ENCODE measurements at regions not wholly inside any gene's neighbourhood (a gene's known extent, or its start where the extent isn't known, plus 50 kb on each side); places are given as distances from the start of the nearest gene placed in this dataset.

DNA sequence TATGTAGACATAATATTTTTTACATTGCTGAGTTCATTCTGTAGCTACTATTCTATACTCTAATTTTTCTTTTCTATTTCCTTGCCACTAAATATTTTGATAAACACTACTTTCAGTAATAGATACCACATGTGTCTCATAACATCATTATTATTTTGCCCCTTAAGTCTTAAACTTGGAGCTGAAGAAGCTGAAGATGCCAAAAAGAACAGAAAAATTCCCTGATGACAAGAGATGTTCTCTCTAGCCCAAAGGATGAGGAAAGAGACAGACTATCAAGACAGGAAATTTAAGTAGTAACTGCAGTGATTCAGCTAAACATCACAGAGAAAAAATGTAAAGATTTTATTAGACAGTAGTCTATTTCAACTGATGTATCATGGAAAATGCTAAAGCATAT, 322.0 kb upstream of the KLHL1 start:
- Histone ChIP-seq H2AFZ (ENCODE audit: low read depth, low read length) (no peak overlapping the region), H3K9me3 (ENCODE audit: control insufficient read depth, low read length) (no peaks in the 10 kb centered on the region), H2AK5ac (ENCODE audit: low read length, severe bottlenecking) (no peak overlapping the region), H2BK120ac (ENCODE audit: low read depth, low read length) (no peak overlapping the region), H4K91ac (ENCODE audit: low read length) (no peak overlapping the region), H2BK5ac (ENCODE audit: low read depth, low read length, poor library complexity, severe bottlenecking) (no peak overlapping the region), H3K18ac (ENCODE audit: low read depth in 1 of 2, low read length in 2 of 2) (no peak overlapping the region), H2BK15ac (ENCODE audit: low read depth, poor library complexity, severe bottlenecking) (no peak overlapping the region), H3K36me3 (ENCODE audit: control insufficient read depth in 1 of 2, insufficient read depth in 2 of 2, low read depth in 1 of 2, low read length in 2 of 2) (no peaks in the 10 kb centered on the region), H3K79me1 (replicated peaks; ENCODE audit: low read length, poor library complexity, severe bottlenecking) (no peaks in the 10 kb centered on the region), H3K4ac (ENCODE audit: low read depth in 1 of 2, low read length in 2 of 2) (no peak overlapping the region), H3K27me3 (ENCODE audit: control insufficient read depth in 1 of 2, insufficient read depth in 1 of 2, low read length in 2 of 2) (no peaks in the 10 kb centered on the region), H3K9ac (ENCODE audit: low read length) (no peak overlapping the region), H3K23ac (ENCODE audit: low read length in 2 of 2) (no peak overlapping the region), H2BK12ac (ENCODE audit: low read length in 2 of 2) (no peak overlapping the region), H3K14ac (ENCODE audit: low read length in 2 of 2) (no peak overlapping the region), H3K4me3 (ENCODE audit: insufficient read depth in 1 of 2, low read depth in 1 of 2, low read length in 2 of 2) (no peak overlapping the region), H3K4me1 (ENCODE audit: control insufficient read depth, insufficient read depth, low read depth, low read length) (no peaks in the 10 kb centered on the region), H4K8ac (ENCODE audit: low read length) (no peak overlapping the region), H3K4me2 (ENCODE audit: low read length, poor library complexity, severe bottlenecking) (no peak overlapping the region), H3K27ac (ENCODE audit: low read length, poor library complexity, severe bottlenecking) (no peak overlapping the region)
- no peak for DNase-seq

DNA sequence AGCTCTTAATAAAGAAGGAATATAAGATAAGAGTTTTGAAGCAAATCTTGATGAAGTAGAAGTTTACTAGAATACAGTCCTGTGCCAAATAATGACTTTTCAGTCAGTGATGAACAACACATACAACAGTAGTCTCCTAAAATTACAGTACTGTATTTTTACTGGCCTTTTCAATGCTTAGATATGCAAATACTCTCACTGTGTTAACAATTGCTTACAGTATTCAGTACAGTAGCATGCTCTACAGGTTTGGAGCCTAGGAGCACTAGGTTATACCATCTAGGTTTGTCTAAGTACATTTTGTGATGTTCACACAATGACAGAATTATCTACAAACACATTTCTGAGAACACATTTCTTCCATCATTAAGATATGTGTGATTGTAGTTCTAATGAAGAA, 316.7 kb upstream of the KLHL1 start:
- Histone ChIP-seq H2BK15ac (ENCODE audit: low read depth, poor library complexity, severe bottlenecking) (no peak overlapping the region), H3K4me2 (ENCODE audit: low read length, poor library complexity, severe bottlenecking) (no peak overlapping the region), H2BK12ac (ENCODE audit: low read length in 2 of 2) (no peak overlapping the region), H2AK5ac (ENCODE audit: low read length, severe bottlenecking) (no peak overlapping the region), H3K18ac (ENCODE audit: low read depth in 1 of 2, low read length in 2 of 2) (no peak overlapping the region), H2AFZ (ENCODE audit: low read depth, low read length) (no peak overlapping the region), H3K9me3 (ENCODE audit: control insufficient read depth, low read length) (no peaks in the 10 kb centered on the region), H2BK5ac (ENCODE audit: low read depth, low read length, poor library complexity, severe bottlenecking) (no peak overlapping the region), H3K79me1 (replicated peaks; ENCODE audit: low read length, poor library complexity, severe bottlenecking) (no peaks in the 10 kb centered on the region), H3K4me1 (ENCODE audit: control insufficient read depth, insufficient read depth, low read depth, low read length) (no peaks in the 10 kb centered on the region), H3K4ac (ENCODE audit: low read depth in 1 of 2, low read length in 2 of 2) (no peak overlapping the region), H3K27me3 (ENCODE audit: control insufficient read depth in 1 of 2, insufficient read depth in 1 of 2, low read length in 2 of 2) (no peaks in the 10 kb centered on the region), H2BK120ac (ENCODE audit: low read depth, low read length) (no peak overlapping the region), H3K36me3 (ENCODE audit: control insufficient read depth in 1 of 2, insufficient read depth in 2 of 2, low read depth in 1 of 2, low read length in 2 of 2) (no peaks in the 10 kb centered on the region), H3K23ac (ENCODE audit: low read length in 2 of 2) (no peak overlapping the region), H3K9ac (ENCODE audit: low read length) (no peak overlapping the region), H4K91ac (ENCODE audit: low read length) (no peak overlapping the region), H4K8ac (ENCODE audit: low read length) (no peak overlapping the region), H3K14ac (ENCODE audit: low read length in 2 of 2) (no peak overlapping the region), H3K27ac (ENCODE audit: low read length, poor library complexity, severe bottlenecking) (no peak overlapping the region), H3K4me3 (ENCODE audit: insufficient read depth in 1 of 2, low read depth in 1 of 2, low read length in 2 of 2) (no peak overlapping the region)
- no peak for DNase-seq

DNA sequence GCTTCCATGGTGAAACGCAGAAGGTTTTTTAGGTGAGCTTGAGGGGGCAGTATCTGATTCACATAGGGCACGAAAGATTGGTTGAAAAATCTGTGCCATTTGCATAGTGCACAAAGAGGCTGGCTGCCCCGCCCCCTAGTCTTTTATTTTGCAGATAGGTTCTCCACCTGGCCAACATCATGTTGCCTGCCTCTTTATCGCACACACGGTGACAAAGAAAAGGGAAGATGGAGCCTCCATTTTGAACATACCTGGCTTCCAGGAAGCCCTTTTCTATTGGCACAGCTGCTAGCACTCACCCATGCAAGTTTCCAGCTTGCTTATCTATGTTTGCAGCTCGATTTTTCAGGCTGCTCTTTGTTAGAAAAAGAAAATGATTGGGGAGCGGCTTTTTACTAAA, 316.2 kb upstream of the KLHL1 start:
- no peaks in the 10 kb centered on the region for H3K79me1 ChIP-seq (replicated peaks; ENCODE audit: low read length, poor library complexity, severe bottlenecking)

GRCh38 chr13:70415136-70415535, 306.9 kb upstream of the KLHL1 start:
- Histone ChIP-seq H3K36me3 (ENCODE audit: control insufficient read depth in 1 of 2, insufficient read depth in 2 of 2, low read depth in 1 of 2, low read length in 2 of 2) (no peaks in the 10 kb centered on the region), H3K4me2 (ENCODE audit: low read length, poor library complexity, severe bottlenecking) (no peak overlapping the region), H3K27me3 (ENCODE audit: control insufficient read depth in 1 of 2, insufficient read depth in 1 of 2, low read length in 2 of 2) (no peaks in the 10 kb centered on the region), H2BK120ac (ENCODE audit: low read depth, low read length) (no peak overlapping the region), H4K91ac (ENCODE audit: low read length) (no peak overlapping the region), H3K23ac (ENCODE audit: low read length in 2 of 2) (no peak overlapping the region), H3K79me1 (replicated peaks; ENCODE audit: low read length, poor library complexity, severe bottlenecking) (no peaks in the 10 kb centered on the region), H4K8ac (ENCODE audit: low read length) (no peak overlapping the region), H3K18ac (ENCODE audit: low read depth in 1 of 2, low read length in 2 of 2) (no peak overlapping the region), H3K4ac (ENCODE audit: low read depth in 1 of 2, low read length in 2 of 2) (no peak overlapping the region), H2BK15ac (ENCODE audit: low read depth, poor library complexity, severe bottlenecking) (no peak overlapping the region), H2AFZ (ENCODE audit: low read depth, low read length) (no peak overlapping the region), H2AK5ac (ENCODE audit: low read length, severe bottlenecking) (no peak overlapping the region), H3K9ac (ENCODE audit: low read length) (no peak overlapping the region), H3K4me1 (ENCODE audit: control insufficient read depth, insufficient read depth, low read depth, low read length) (peaks cover 1% of the 10 kb centered on the region), H3K14ac (ENCODE audit: low read length in 2 of 2) (no peak overlapping the region), H3K4me3 (ENCODE audit: insufficient read depth in 1 of 2, low read depth in 1 of 2, low read length in 2 of 2) (no peak overlapping the region), H2BK5ac (ENCODE audit: low read depth, low read length, poor library complexity, severe bottlenecking) (no peak overlapping the region), H3K27ac (ENCODE audit: low read length, poor library complexity, severe bottlenecking) (no peak overlapping the region), H3K9me3 (ENCODE audit: control insufficient read depth, low read length) (no peaks in the 10 kb centered on the region), H2BK12ac (ENCODE audit: low read length in 2 of 2) (no peak overlapping the region)
- no peak for DNase-seq

More for the DNA sequence above, 316.2 kb upstream of the KLHL1 start:
- WGBS, result 92% methylated on average over 5 of the region's 7 CpGs
- no peak overlapping the region for H4K91ac ChIP-seq (ENCODE audit: low read length)
- no peak overlapping the region for H2BK12ac ChIP-seq (ENCODE audit: low read length in 2 of 2)
- no peak overlapping the region for H3K27ac ChIP-seq (ENCODE audit: low read length, poor library complexity, severe bottlenecking)
- no peak overlapping the region for H2AFZ ChIP-seq (ENCODE audit: low read depth, low read length)
- H3K4ac ChIP-seq (ENCODE audit: low read depth in 1 of 2, low read length in 2 of 2), result no peak overlapping the region
- H3K27me3 ChIP-seq (ENCODE audit: control insufficient read depth in 1 of 2, insufficient read depth in 1 of 2, low read length in 2 of 2), result no peaks in the 10 kb centered on the region
- no peak overlapping the region for H3K18ac ChIP-seq (ENCODE audit: low read depth in 1 of 2, low read length in 2 of 2)
- H3K4me1 ChIP-seq (ENCODE audit: control insufficient read depth, insufficient read depth, low read depth, low read length), result no peaks in the 10 kb centered on the region
- no peak overlapping the region for H2AK5ac ChIP-seq (ENCODE audit: low read length, severe bottlenecking)
- no peak overlapping the region for H3K4me3 ChIP-seq (ENCODE audit: insufficient read depth in 1 of 2, low read depth in 1 of 2, low read length in 2 of 2)
- H3K36me3 ChIP-seq (ENCODE audit: control insufficient read depth in 1 of 2, insufficient read depth in 2 of 2, low read depth in 1 of 2, low read length in 2 of 2), result no peaks in the 10 kb centered on the region
- no peak overlapping the region for H4K8ac ChIP-seq (ENCODE audit: low read length)
- no peak overlapping the region for H3K4me2 ChIP-seq (ENCODE audit: low read length, poor library complexity, severe bottlenecking)
- no peak overlapping the region for H2BK120ac ChIP-seq (ENCODE audit: low read depth, low read length)
- no peak overlapping the region for H2BK15ac ChIP-seq (ENCODE audit: low read depth, poor library complexity, severe bottlenecking)
- no peak overlapping the region for H3K14ac ChIP-seq (ENCODE audit: low read length in 2 of 2)
- DNase-seq, result no peak
- H3K23ac ChIP-seq (ENCODE audit: low read length in 2 of 2), result no peak overlapping the region
- no peak overlapping the region for H2BK5ac ChIP-seq (ENCODE audit: low read depth, low read length, poor library complexity, severe bottlenecking)
- no peak overlapping the region for H3K9ac ChIP-seq (ENCODE audit: low read length)
- no peaks in the 10 kb centered on the region for H3K9me3 ChIP-seq (ENCODE audit: control insufficient read depth, low read length)
